Breast epithelium (tissue), 4 donors: ENCODE measurements at regions not wholly inside any gene's neighbourhood (a gene's known extent, or its start where the extent isn't known, plus 50 kb on each side); places are given as distances from the start of the nearest gene placed in this dataset.

ENCODE experiments used
- DNase-seq, 2 donors: peaks; one replicate each; pipeline ENCODE4 v3.0.0-alpha.2; 2019; ENCODE audit warnings: low spot score in 2 of 2
- H3K27ac ChIP-seq, 2 donors: fragments of 200-600 bp; sonication (generic) in 1 of 2; one replicate each; pipeline ENCODE4 v1.5.1; 2016 to 2019; ENCODE audit warnings: mild to moderate bottlenecking in 1 of 2
- H3K27me3 ChIP-seq, 2 donors: fragments of 200-600 bp; sonication (generic) in 1 of 2; one replicate each; pipeline versions ENCODE4 v1.5.1 to v1.6.0; 2017 to 2019; ENCODE audit warnings: control low read depth in 1 of 2, mild to moderate bottlenecking in 1 of 2
- H3K36me3 ChIP-seq: fragments of 200-600 bp; one replicate; pipeline ENCODE4 v1.5.1; 2019
- H3K4me1 ChIP-seq, 2 donors: fragments of 200-600 bp; sonication (generic); one replicate each; pipeline ENCODE4 v1.5.1; 2016 to 2019; ENCODE audit warnings: control low read depth in 1 of 2
- H3K4me3 ChIP-seq, 3 donors: fragments of 200-600 bp; sonication (generic); 1 replicate in 2 of 3; 2 replicates in 1 of 3; pipeline ENCODE4 v1.5.1; 2016 to 2019; ENCODE audit warnings: mild to moderate bottlenecking in 3 of 3, moderate library complexity in 2 of 3
- H3K9me3 ChIP-seq, 2 donors: fragments of 200-600 bp; sonication (generic) in 1 of 2; one replicate each; pipeline ENCODE4 v1.5.1; 2016 to 2019; ENCODE audit warnings: control low read depth in 1 of 2
- POLR2A ChIP-seq: fragments of 450-650 bp; IDR thresholded peaks from one replicate; pipeline ENCODE4 v1.6.1; 2016; ENCODE audit warnings: antibody characterized with exemption, mild to moderate bottlenecking, moderate library complexity
- POLR2AphosphoS5 ChIP-seq, 3 donors: sonication (generic); formaldehyde crosslinking; IDR thresholded peaks; one replicate each; pipeline ENCODE4 v1.6.1; 2017; ENCODE audit warnings: antibody characterized with exemption in 3 of 3
- intact Hi-C: fragments of 100-400 bp; cut with DNase I; formaldehyde crosslinking; loops from one replicate; pipeline ENCODE4 v1.15.1; 2023; ENCODE audit warnings: low total_unique reads
- TF ChIP-seq, protein P1 (sequence below), 3 donors: fragments of 450-650 bp; IDR thresholded peaks; one replicate each; pipeline ENCODE4 v1.5.1; 2016 to 2017; ENCODE audit warnings: antibody characterized with exemption in 3 of 3, mild to moderate bottlenecking in 3 of 3, moderate library complexity in 3 of 3

DNA sequence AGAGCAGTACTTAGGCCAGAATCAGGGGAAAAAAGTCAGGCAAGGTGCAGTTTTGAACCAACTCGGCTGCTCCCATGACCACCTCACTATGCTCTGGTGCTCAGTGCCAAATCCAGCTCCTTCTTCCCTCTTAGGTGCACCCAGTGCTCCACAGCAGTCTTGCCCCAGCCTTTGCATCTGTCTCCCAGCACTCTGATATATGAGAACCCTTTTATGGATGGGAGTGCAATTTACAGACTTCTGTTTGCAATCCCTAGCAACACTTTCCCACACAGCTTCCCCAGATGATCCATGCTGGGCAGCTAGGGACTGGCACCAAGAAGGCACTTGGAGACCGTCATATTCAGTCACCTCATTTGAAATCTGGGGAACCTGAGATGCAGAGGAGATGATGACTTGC, 267.9 kb upstream of the CCL2 start:
- Histone ChIP-seq H3K27me3 (peaks cover 0 to 6% of the 10 kb centered on the region in 2 donors), H3K4me3 (no peak overlapping the region), H3K27ac (no peak overlapping the region), H3K4me1 (no peaks in the 10 kb centered on the region), H3K9me3 (no peaks in the 10 kb centered on the region), H3K36me3 (no peaks in the 10 kb centered on the region)
- DNase-seq, result no peak
- intact Hi-C loops, result no loop called here
- no peak for TF ChIP-seq POLR2AphosphoS5 (IDR thresholded peaks at IDR 0.05)
- TF ChIP-seq, protein P1, sequence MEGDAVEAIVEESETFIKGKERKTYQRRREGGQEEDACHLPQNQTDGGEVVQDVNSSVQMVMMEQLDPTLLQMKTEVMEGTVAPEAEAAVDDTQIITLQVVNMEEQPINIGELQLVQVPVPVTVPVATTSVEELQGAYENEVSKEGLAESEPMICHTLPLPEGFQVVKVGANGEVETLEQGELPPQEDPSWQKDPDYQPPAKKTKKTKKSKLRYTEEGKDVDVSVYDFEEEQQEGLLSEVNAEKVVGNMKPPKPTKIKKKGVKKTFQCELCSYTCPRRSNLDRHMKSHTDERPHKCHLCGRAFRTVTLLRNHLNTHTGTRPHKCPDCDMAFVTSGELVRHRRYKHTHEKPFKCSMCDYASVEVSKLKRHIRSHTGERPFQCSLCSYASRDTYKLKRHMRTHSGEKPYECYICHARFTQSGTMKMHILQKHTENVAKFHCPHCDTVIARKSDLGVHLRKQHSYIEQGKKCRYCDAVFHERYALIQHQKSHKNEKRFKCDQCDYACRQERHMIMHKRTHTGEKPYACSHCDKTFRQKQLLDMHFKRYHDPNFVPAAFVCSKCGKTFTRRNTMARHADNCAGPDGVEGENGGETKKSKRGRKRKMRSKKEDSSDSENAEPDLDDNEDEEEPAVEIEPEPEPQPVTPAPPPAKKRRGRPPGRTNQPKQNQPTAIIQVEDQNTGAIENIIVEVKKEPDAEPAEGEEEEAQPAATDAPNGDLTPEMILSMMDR (IDR thresholded peaks at IDR 0.05), result no peak
- no peak for TF ChIP-seq POLR2A

- no peak overlapping the region for H3K4me3 ChIP-seq
- DNase-seq, result no peak
- H3K27ac ChIP-seq, result no peak overlapping the region
- peaks cover 0 to 12% of the 10 kb centered on the region in 2 donors for H3K27me3 ChIP-seq
- H3K36me3 ChIP-seq, result no peaks in the 10 kb centered on the region
- H3K4me1 ChIP-seq, result no peaks in the 10 kb centered on the region
- intact Hi-C loops, result no loop called here
- H3K9me3 ChIP-seq, result no peaks in the 10 kb centered on the region
- TF ChIP-seq POLR2AphosphoS5 (IDR thresholded peaks at IDR 0.05) (no peak), POLR2A (no peak)
- TF ChIP-seq, protein P1 (IDR thresholded peaks at IDR 0.05), result no peak
Observed at GRCh38 chr17:33989361-33990148, 265.5 kb upstream of the CCL2 start.

DNA sequence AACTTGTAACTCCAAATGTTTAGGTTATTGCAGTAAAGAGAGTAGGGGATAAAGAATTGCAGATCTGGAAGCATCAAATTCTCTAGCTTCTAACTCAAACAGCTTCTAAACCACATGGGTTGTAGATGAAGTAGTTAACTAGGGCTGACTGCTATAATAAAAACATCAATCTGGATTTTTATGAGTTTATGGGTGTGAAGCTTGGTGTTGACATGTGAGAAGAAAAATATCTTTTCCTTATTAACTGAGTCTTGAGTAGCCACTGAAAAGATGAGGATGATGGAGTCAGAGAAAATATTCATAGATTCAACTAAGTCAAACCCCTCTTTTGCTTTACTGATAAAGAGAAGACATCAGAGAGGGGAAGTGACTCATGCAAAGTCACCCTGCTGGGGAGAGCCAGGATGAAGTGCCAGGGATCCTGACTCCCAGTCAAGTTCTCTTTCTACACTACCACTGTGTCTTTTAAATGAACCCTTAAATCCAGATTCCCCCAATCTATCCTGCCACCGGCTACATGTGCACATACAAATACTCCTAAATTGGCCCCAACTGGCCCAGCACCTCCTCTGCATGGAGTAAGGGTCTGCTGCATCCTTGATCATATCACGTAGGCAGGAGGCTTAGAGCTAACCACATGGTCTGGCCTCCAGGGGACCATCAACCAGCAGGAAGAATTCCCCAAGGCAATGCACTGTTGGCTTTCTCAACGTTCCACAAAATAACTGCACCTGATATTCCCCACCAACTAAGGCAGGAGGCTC, 264.0 kb upstream of the CCL2 start:
- no peak overlapping the region for H3K27ac ChIP-seq
- no peak for DNase-seq
- H3K27me3 ChIP-seq, result peaks cover 0 to 12% of the 10 kb centered on the region in 2 donors
- TF ChIP-seq POLR2A (no peak), POLR2AphosphoS5 (IDR thresholded peaks at IDR 0.05) (no peak)
- TF ChIP-seq, protein P1 (IDR thresholded peaks at IDR 0.05), result no peak
- no peak overlapping the region for H3K4me3 ChIP-seq
- intact Hi-C loops, result no loop called here
- H3K9me3 ChIP-seq, result no peaks in the 10 kb centered on the region
- H3K4me1 ChIP-seq, result no peaks in the 10 kb centered on the region
- no peaks in the 10 kb centered on the region for H3K36me3 ChIP-seq

DNA sequence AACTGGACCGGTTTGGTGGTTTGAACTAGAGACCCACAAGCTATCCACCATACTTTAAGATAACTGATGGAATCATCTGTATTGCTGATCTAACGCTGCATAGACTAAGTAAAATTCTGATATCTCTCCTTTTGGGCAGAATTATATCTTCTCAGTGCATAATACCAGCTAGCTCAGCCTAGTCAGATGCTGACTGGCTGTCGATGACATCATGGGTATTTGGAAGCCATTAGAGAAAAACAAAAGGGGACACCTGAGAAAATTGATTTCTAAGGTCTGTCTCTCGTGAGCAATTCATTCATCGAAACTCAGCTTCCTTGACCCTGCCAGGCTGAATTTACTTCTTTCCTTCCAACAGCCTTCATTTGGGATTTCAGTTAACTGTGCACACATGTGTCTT, 263.0 kb upstream of the CCL2 start:
- Histone ChIP-seq H3K4me1 (no peaks in the 10 kb centered on the region), H3K9me3 (no peaks in the 10 kb centered on the region), H3K4me3 (no peak overlapping the region), H3K27ac (no peak overlapping the region), H3K36me3 (no peaks in the 10 kb centered on the region), H3K27me3 (peaks cover 0 to 12% of the 10 kb centered on the region in 2 donors)
- no peak for DNase-seq
- intact Hi-C loops, result no loop called here
- TF ChIP-seq POLR2A, result no peak
- no peak for TF ChIP-seq POLR2AphosphoS5 (IDR thresholded peaks at IDR 0.05)
- TF ChIP-seq, protein P1 (IDR thresholded peaks at IDR 0.05), result no peak

DNA sequence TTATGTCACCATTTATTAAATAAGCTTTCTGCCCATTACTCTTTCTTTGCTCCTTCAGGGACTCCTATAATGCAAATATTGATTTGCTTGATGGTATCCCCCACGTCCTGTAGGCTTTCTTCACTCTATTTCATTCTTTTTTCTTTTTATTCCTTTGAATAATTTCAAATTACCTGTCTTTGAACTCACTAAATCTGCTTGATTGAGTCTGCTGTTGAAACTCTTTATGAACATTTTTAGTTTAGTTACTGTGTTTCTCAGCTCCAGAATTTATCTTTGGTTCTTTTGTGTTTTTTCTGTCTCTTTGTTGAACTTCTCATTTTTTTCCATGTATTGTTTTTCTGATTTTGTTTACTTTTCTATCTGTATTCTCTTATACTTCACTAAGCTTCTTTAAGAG, 254.4 kb upstream of the CCL2 start:
- intact Hi-C loops, result no loop called here
- H3K4me3 ChIP-seq, result no peak overlapping the region
- no peak for TF ChIP-seq POLR2A
- no peak for TF ChIP-seq POLR2AphosphoS5 (IDR thresholded peaks at IDR 0.05)
- TF ChIP-seq, protein P1 (IDR thresholded peaks at IDR 0.05), result no peak
- H3K36me3 ChIP-seq, result no peaks in the 10 kb centered on the region
- no peaks in the 10 kb centered on the region for H3K4me1 ChIP-seq
- peaks cover 0 to 6% of the 10 kb centered on the region in 2 donors for H3K27me3 ChIP-seq
- no peak for DNase-seq
- no peak overlapping the region for H3K27ac ChIP-seq
- H3K9me3 ChIP-seq, result peaks cover 8 to 13% of the 10 kb centered on the region in 2 donors
